Vagina (tissue), 2 donors: ENCODE measurements at regions not wholly inside any gene's neighbourhood (a gene's known extent, or its start where the extent isn't known, plus 50 kb on each side); places are given as distances from the start of the nearest gene placed in this dataset.

Experiments used
- POLR2A ChIP-seq, 2 donors: fragments of 450-650 bp; IDR thresholded peaks; one replicate each; pipeline ENCODE4 v1.6.1; 2017; ENCODE audit warnings: antibody characterized with exemption in 2 of 2, mild to moderate bottlenecking in 2 of 2, moderate library complexity in 2 of 2
- POLR2AphosphoS5 ChIP-seq, 2 donors: sonication (generic); formaldehyde crosslinking; IDR thresholded peaks; one replicate each; pipeline ENCODE4 v1.9.0; 2017; ENCODE audit warnings: antibody characterized with exemption in 2 of 2, mild to moderate bottlenecking in 2 of 2, low read depth in 1 of 2; ENCODE audit not compliant: insufficient read depth in 1 of 2
- TF ChIP-seq, protein P1 (sequence below), 3 experiments: fragments of 450-650 bp in 2 of 3; fragments of 200-600 bp in 1 of 3; sonication (generic) in 1 of 3; IDR thresholded peaks; one replicate each; pipeline ENCODE4 v1.5.1; 2017 to 2019; ENCODE audit warnings: antibody characterized with exemption in 3 of 3, mild to moderate bottlenecking in 2 of 3, moderate library complexity in 2 of 3

- TF ChIP-seq, protein P1, sequence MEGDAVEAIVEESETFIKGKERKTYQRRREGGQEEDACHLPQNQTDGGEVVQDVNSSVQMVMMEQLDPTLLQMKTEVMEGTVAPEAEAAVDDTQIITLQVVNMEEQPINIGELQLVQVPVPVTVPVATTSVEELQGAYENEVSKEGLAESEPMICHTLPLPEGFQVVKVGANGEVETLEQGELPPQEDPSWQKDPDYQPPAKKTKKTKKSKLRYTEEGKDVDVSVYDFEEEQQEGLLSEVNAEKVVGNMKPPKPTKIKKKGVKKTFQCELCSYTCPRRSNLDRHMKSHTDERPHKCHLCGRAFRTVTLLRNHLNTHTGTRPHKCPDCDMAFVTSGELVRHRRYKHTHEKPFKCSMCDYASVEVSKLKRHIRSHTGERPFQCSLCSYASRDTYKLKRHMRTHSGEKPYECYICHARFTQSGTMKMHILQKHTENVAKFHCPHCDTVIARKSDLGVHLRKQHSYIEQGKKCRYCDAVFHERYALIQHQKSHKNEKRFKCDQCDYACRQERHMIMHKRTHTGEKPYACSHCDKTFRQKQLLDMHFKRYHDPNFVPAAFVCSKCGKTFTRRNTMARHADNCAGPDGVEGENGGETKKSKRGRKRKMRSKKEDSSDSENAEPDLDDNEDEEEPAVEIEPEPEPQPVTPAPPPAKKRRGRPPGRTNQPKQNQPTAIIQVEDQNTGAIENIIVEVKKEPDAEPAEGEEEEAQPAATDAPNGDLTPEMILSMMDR (IDR thresholded peaks at IDR 0.05) = no peak
- no peak for TF ChIP-seq POLR2A (IDR thresholded peaks at IDR 0.05)
- no peak for TF ChIP-seq POLR2AphosphoS5 (IDR thresholded peaks at IDR 0.05; ENCODE audit: insufficient read depth in 1 of 2, low read depth in 1 of 2)
Observed at GRCh38 chr2:234405462-234405861, 91.4 kb downstream of the ARL4C start.
